ENCODE measurements at regions not wholly inside any gene's neighbourhood (a gene's known extent, or its start where the extent isn't known, plus 50 kb on each side); places are given as distances from the start of the nearest gene placed in this dataset.

- ChIA-PET CTCF (no interaction called here), POLR2A (no interaction called here)
- H3K27me3 ChIP-seq (ENCODE audit: control insufficient read depth, insufficient read depth, low read length), result no peaks in the 10 kb centered on the region
- no peak overlapping the region for H3K4me3 ChIP-seq (ENCODE audit: low read depth, low read length)
- DNase-seq (ENCODE audit: low read depth), result no peak
- no peaks in the 10 kb centered on the region for H3K36me3 ChIP-seq (ENCODE audit: control insufficient read depth, insufficient read depth, low read length)
- TF ChIP-seq CTCF (IDR thresholded peaks at IDR 0.05; ENCODE audit: insufficient read depth, low read depth, low read length), result no peak
Measured at GRCh38 chr22:49517667-49518185, 309.9 kb downstream of the BRD1 start.

GRCh38 chr22:49517211-49517610 lies 310.5 kb downstream of the BRD1 start:
- DNase-seq (ENCODE audit: low read depth), result no peak
- H3K27me3 ChIP-seq (ENCODE audit: control insufficient read depth, insufficient read depth, low read length), result no peaks in the 10 kb centered on the region
- CTCF ChIA-PET, result no interaction called here
- POLR2A ChIA-PET, result no interaction called here
- no peak overlapping the region for H3K4me3 ChIP-seq (ENCODE audit: low read depth, low read length)
- no peaks in the 10 kb centered on the region for H3K36me3 ChIP-seq (ENCODE audit: control insufficient read depth, insufficient read depth, low read length)
- no peak for TF ChIP-seq CTCF (IDR thresholded peaks at IDR 0.05; ENCODE audit: insufficient read depth, low read depth, low read length)

- ChIA-PET CTCF (no interaction called here), POLR2A (no interaction called here)
- no peak for TF ChIP-seq CTCF (IDR thresholded peaks at IDR 0.05; ENCODE audit: insufficient read depth, low read depth, low read length)
- Histone ChIP-seq H3K36me3 (ENCODE audit: control insufficient read depth, insufficient read depth, low read length) (no peaks in the 10 kb centered on the region), H3K27me3 (ENCODE audit: control insufficient read depth, insufficient read depth, low read length) (no peaks in the 10 kb centered on the region), H3K4me3 (ENCODE audit: low read depth, low read length) (no peak overlapping the region)
- no peak for DNase-seq (ENCODE audit: low read depth)
Measured at GRCh38 chr22:49515475-49515874, 312.2 kb downstream of the BRD1 start.

GRCh38 chr22:49514641-49515040 lies 313.0 kb downstream of the BRD1 start:
- ChIA-PET CTCF (no interaction called here), POLR2A (no interaction called here)
- Histone ChIP-seq H3K27me3 (ENCODE audit: control insufficient read depth, insufficient read depth, low read length) (no peaks in the 10 kb centered on the region), H3K4me3 (ENCODE audit: low read depth, low read length) (no peak overlapping the region), H3K36me3 (ENCODE audit: control insufficient read depth, insufficient read depth, low read length) (no peaks in the 10 kb centered on the region)
- no peak for TF ChIP-seq CTCF (IDR thresholded peaks at IDR 0.05; ENCODE audit: insufficient read depth, low read depth, low read length)
- no peak for DNase-seq (ENCODE audit: low read depth)

GRCh38 chr22:49514211-49514610 lies 313.5 kb downstream of the BRD1 start:
- H3K27me3 ChIP-seq (ENCODE audit: control insufficient read depth, insufficient read depth, low read length), result no peaks in the 10 kb centered on the region
- H3K36me3 ChIP-seq (ENCODE audit: control insufficient read depth, insufficient read depth, low read length), result no peaks in the 10 kb centered on the region
- DNase-seq (ENCODE audit: low read depth), result no peak
- no peak for TF ChIP-seq CTCF (IDR thresholded peaks at IDR 0.05; ENCODE audit: insufficient read depth, low read depth, low read length)
- no peak overlapping the region for H3K4me3 ChIP-seq (ENCODE audit: low read depth, low read length)
- CTCF ChIA-PET, result no interaction called here
- POLR2A ChIA-PET, result no interaction called here

Data from BJ (cell line).